DMS153 (cell line): ENCODE measurements at regions not wholly inside any gene's neighbourhood (a gene's known extent, or its start where the extent isn't known, plus 50 kb on each side); places are given as distances from the start of the nearest gene placed in this dataset.

Source experiments
- DNase-seq: peaks from one replicate; lab custom pipeline; 2025; lab: John Stamatoyannopoulos, UW

DNA sequence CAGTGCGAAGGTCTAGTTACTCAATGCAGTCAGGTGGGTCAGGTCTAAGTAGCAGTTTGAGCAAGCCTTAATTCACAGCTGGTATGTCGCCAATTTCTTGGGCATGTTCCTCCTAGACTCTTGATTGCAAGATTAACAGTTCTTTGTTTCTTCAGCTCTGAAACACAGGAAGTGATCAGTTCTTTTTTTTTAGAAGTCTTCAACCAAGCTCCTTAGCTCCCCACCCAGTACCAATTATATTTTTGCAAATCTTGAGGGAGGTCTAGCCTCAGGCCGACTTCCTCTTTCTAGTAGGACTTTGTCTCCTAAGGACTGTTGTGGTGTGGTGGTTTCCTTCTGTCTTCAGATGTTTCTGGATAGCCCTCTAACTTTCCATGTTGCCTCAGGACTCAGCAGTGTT, 2054.2 kb downstream of the MAT2B start:
- DNase-seq = no peak

DNA sequence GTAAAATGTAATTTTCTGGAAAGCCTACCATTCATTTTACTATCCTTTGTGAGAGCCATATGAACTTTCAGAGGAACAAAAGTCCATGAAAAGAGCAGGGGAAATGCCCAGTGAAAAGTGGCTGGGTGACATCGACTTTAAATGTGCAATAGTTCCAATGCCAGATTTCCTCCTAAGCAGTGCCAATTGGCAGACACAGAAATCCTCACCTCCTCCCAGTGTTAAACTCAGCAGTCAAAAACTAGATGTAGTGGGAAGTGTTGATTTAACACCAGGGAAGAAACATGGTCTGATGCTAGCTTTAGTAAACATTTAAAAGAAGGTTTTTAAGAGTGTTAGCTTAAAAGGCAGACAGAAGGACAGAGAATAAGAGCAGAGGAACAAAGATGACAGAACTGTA, 2055.2 kb downstream of the MAT2B start:
- DNase-seq = no peak

DNA sequence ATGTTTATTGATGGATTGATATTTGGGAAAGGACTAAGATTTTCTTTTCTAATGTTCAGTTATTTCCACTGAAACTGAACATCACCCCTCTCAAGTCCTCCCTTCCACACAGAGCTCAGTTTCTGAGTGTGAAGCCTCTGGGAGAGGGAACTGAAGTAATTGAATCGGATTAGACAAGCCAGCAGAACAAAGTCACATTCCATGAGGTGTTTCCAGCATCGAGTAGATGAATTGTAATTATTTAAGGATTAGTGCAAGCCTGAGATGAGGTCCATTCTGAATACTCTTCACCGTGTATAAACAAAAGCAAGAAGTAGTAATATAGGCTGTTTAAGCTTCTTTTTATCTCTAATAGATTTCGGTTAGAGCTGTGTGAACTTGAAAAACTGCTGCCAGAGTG, 2060.5 kb downstream of the MAT2B start:
- no peak for DNase-seq

DNA sequence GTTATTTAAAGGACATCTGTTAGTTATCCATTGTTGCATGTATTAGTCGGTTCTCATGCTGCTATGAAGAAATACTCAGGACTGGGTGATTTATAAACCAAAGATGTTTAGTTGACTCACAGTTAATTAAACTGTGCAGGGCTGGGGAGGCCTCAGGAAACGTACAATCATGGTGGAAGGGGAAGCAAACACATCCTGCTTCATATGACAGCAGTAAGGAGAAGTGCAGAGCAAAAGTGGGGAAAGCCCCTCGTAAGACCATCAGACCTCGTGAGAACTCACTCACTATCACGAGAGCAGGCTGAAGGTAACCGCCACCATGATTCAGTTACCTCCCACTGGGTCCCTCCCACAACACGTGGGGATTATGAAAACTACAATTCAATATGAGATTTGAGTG, 2064.1 kb downstream of the MAT2B start:
- DNase-seq = no peak

DNA sequence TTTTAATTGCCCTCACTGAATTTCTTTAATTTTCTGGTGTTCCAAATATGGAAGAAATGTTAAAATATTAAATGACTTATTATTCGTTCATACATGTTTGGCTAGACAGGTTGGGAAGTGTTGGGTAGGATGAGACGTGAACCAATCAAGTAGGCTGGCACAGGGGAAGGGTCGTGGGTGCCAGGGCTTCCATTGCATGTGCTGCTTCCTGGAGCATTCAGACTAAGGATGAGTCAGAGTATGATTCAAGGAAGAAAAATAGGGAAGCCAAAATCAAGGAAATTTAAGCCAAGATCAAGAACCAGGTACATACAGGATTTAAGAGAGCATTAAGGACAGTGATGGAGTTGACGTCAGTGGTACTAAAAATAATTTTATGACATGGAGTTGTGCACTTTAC, 2068.0 kb downstream of the MAT2B start:
- DNase-seq = no peak

- DNase-seq = no peak
Observed at GRCh38 chr5:165574100-165574499, 2068.7 kb downstream of the MAT2B start.

DNA sequence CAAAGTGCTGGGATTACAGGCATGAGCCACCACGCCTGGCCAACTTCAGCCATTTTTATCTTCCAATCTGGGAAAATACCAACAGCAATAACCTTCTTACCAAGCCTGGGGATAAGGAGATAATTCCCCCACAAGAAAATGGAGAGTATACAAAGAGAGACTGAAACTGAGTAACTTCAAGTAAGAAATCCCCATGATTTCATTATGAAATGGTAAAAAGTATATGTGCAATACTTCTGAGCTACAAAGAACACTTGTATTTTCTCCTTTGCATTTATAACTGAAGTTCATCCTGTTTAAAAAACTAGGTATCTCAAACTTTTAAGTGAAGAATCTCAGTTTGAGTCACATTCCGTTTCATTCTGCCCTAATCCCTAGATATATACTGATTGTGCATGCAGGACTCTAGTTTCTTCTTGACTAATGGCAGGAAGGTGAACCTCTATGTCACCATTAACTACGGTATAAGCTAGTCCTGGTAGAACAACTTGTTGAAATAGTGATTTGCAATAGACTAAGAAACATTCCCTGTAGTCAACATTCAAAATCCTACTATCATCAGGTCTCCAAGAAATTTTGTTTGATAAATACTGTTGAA, 2071.4 kb downstream of the MAT2B start:
- DNase-seq = no peak

- no peak for DNase-seq
Observed at GRCh38 chr5:165579911-165580310, 2074.5 kb downstream of the MAT2B start.

DNA sequence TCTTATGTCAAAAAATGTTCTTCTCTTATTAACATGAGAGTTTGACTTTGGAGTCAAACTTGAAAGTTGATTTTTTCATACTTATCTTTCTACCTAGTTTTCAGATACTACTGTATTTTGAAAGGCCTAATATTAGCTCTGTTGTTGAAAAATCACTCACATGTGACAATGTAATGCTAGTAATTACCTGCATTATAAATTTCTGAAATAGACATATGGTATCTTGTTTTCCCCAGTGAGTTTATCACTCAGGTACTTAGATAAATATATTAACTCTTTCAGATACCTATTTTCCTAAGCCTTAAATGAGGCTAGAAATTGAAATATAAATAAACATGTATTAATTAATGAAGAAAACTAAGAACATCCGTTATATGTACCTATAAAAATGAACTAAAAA, 2089.3 kb downstream of the MAT2B start:
- no peak for DNase-seq

DNA sequence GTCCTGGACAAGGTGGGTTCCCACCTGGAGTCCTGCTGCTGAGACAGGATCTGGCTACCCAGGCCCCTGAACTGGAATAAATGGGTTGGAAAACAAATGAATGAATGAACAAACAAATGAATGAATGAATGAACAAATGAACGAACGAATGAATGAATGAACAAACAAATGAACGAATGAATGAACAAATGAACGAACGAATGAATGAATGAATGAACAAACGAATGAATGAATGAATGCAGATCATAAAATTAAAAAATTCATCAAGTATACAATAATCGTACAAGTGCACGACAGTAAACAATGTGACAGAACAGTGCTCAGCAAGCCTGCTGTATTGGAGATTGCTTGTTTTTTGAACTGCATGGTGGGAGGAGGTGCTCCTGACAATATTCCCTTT, 2097.1 kb downstream of the MAT2B start:
- DNase-seq = no peak

DNA sequence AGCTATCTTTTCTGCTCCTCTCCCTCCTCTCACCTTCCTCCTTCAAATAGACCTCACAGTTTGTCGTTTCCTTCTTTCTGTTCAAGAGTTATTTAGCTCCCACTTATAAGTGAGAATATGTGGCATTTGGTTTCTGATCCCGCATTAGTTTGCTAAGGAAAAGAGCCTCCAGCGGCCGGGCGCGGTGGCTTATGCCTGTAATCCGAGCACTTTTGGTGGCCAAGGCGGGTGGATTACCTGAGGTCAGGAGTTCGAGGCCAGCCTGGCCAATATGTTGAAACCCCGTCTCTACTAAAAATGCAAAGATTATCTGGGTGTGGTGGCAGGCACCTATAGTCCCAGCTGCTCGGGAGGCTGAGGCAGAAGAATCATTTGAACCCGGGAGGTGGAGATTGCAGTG, 2101.6 kb downstream of the MAT2B start:
- DNase-seq = no peak

GRCh38 chr5:165609871-165610270, 2104.5 kb downstream of the MAT2B start:
- no peak for DNase-seq

DNA sequence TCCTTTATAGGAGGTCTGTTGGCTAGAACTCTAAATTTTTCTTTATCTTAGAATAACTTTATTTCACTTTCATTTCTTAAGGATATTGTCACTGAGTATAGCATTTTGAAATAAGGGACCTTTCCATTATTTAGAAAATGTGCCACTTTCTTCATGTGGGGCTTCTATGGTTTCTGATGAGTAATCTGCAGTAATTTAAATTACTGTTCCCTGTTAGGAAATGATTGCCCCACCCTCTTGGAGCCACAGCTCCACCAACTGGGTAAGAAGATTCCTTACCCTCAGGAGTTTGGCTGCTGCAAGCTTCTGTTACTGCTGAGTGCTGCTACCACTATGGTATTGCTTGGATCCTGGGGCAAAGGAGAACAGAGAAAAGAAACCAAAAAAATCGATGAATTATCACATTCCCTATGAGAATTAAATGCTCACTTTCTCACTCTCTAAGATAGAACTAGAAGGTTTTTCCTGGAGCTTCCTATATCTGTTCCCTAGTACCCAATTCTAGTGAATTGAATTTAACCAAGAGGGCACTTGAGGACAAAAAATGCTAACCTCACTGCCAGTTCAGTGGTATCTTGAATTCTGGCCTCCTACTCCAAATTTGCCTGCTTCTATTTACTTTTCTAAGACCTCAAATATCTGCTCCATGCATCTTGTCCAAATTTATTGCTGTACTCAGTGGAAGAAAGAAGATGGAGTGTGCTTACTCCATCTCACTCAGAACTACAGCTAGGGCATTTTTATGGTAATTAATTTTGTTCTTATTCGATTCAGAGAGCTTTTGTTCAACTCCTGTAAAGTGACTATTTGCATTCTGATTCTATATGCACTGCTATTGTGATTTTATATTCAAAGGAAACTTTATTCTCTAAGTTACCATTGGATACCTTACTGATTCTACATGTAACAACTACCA, 2111.3 kb downstream of the MAT2B start:
- DNase-seq = no peak

DNA sequence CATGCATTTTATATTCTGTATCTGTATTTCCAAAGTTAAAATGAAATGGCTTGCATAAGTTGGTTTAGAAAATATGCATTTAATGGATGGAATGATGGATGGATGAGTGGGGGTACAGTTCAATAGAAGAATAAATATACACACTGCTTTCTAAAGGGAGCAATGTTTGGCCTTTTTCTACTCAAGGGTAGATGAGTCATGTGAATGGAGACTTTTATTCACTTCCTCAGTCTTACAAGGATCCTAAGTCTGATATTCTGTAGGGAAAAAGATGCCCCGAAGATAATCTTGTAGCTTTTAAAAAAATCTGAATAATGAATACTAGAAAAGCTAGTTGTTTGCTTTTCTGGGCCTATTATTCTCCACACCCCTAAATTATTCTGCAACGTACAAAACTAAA, 2112.1 kb downstream of the MAT2B start:
- no peak for DNase-seq

GRCh38 chr5:165620394-165620793, 2115.0 kb downstream of the MAT2B start:
- DNase-seq = no peak

GRCh38 chr5:165622864-165623536, 2117.6 kb downstream of the MAT2B start:
- no peak for DNase-seq

DNA sequence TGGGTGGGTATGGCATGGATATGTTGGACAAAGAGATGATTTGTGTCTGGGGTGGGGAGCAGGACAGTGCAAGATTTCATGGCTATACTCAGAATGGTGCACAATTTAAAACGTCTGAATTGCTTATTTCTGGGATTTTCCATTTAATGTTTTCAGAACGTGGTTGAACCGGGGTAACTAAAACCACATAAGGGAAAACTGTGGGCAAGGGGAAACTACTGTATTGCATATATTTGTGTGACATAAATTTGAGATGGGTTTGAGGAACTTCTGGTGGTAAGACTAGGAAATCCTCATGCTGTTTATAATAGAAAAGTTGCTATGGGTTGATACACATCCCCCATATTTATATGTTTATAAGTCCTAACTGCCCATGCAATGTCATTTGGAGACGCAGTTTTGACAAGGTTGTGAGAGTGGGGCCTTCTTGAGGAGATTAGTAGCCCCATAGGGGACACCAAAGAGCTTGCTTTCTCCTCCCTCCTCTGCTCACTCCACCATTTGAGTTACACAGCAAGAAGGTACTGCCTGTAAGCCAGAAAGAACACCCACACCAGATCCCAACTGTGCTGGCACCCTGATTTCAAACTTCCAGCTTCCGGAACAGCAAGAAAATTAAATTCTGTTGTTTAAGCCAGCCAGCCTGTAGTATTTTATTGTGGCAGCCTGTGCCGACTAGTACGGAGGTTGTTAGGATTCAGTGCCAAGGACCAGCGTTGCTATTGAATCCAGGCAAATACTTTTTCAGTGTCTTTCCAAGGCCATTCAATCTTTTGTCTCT, 2118.9 kb downstream of the MAT2B start:
- DNase-seq = no peak

DNA sequence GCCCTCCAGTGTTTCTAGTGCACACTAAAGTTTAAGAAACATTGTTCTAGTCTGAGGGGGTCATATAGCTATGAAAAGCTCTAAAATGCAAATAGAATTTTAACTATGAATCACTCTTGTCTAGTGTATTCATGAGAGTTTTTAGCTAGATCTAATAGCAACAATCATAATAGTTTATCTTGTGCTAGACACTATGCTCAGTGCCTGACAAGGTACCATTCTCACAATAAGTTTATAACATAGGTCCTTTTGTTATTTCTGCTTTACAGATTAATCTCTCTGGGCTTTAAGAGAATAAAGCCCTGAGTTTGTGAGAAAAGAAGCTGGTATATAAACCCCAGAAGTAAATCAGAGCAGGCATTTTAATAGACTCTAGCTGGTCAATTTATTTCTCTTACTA, 2120.7 kb downstream of the MAT2B start:
- no peak for DNase-seq

DNA sequence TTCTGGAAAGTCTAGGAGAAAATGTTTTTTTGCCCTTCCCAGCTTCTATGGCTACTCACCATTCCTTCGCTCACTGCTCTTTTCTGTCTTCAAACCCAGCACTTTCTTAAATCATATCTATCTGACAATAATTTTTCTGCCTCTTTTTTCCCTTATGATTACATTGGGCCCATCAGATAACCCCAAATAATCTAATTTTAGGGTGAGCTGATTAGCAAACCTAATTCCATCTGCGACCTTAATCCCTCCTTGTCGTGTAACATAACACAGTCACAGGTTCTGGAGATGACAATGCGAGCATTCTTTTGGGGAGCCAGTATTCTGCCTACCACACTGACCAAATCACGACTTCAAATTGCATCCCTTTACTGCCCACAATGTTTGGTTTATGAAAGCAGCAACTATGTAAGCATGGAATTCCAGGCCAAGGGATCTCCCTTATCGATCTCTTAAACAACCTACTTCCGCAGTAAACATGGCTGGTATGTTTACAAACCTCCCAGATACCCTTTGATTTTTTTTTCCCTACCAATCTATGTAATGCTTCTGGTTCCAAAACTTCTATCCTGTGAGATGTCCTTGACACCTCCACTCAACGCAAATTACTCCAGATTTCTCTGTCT, 2122.2 kb downstream of the MAT2B start:
- DNase-seq = no peak

DNA sequence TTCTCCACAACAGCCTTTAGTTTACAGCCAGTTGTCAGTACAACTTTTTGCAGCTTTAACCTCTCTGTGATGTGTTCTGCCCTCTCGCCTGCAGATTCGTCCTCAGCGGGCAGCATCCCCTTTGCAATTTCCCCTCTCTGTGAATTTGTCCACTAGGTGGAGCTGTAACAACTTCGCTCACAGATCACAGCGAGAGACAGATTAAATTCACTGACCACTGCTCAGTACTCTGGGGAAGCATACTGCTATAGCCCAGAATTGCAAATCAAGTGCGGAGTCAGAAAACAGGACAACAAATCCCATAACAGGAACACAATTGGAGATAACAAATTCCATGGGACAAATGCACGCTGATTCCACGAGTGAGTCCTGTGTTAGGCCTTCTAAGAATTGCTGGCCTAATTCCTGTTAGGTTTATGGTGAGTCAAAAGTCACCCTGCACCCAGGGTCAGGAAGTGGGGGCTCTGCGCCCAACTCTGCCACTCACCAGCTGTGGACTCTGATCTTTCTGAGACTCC, 2124.9 kb downstream of the MAT2B start:
- DNase-seq = no peak

GRCh38 chr5:165631235-165631634, 2125.8 kb downstream of the MAT2B start:
- no peak for DNase-seq

GRCh38 chr5:165642366-165642765, 2136.9 kb downstream of the MAT2B start:
- no peak for DNase-seq
